Nucleus accumbens (tissue), 56 donors: ENCODE measurements at regions not wholly inside any gene's neighbourhood (a gene's known extent, or its start where the extent isn't known, plus 50 kb on each side); places are given as distances from the start of the nearest gene placed in this dataset.
"Not testable (repeated sequence)": the region's sequence is repeated elsewhere in the genome, so short reads cannot be mapped to it uniquely, and the experiment has no call there.

ENCODE experiments used
- DNase-seq, 56 donors: peaks; one replicate each; lab custom pipeline; 2025; lab: John Stamatoyannopoulos, UW

- DNase-seq: not testable (repeated sequence)
These were observed 640.0 kb upstream of the TPTE start for GRCh38 chr21:9881430-9881829.

- DNase-seq: not testable (repeated sequence)
These were observed 638.3 kb upstream of the TPTE start for GRCh38 chr21:9883047-9883446.

GRCh38 chr21:9883571-9884282, 637.7 kb upstream of the TPTE start:
- DNase-seq: not testable (repeated sequence)

- DNase-seq: not testable (repeated sequence)
These were observed 632.9 kb upstream of the TPTE start for GRCh38 chr21:9888500-9888899.

GRCh38 chr21:9903579-9903978, 617.8 kb upstream of the TPTE start:
- not testable (repeated sequence) for DNase-seq

- not testable (repeated sequence) for DNase-seq
These were observed 607.2 kb upstream of the TPTE start for GRCh38 chr21:9914135-9914534.

GRCh38 chr21:9919446-9919845, 601.9 kb upstream of the TPTE start:
- DNase-seq: not testable (repeated sequence)

GRCh38 chr21:9943639-9944038, 577.7 kb upstream of the TPTE start:
- DNase-seq: not testable (repeated sequence)

GRCh38 chr21:9946057-9946456, 575.3 kb upstream of the TPTE start:
- DNase-seq: not testable (repeated sequence)

- not testable (repeated sequence) for DNase-seq
These were observed 571.7 kb upstream of the TPTE start for GRCh38 chr21:9949510-9950289.

GRCh38 chr21:9950363-9950762, 571.0 kb upstream of the TPTE start:
- DNase-seq: not testable (repeated sequence)

GRCh38 chr21:9958791-9959190, 562.6 kb upstream of the TPTE start:
- not testable (repeated sequence) for DNase-seq

- DNase-seq: not testable (repeated sequence)
These were observed 562.0 kb upstream of the TPTE start for GRCh38 chr21:9959220-9959964.

GRCh38 chr21:9969399-9969798, 552.0 kb upstream of the TPTE start:
- not testable (repeated sequence) for DNase-seq

GRCh38 chr21:9972018-9972417, 549.4 kb upstream of the TPTE start:
- DNase-seq: not testable (repeated sequence)

- DNase-seq: not testable (repeated sequence)
These were observed 543.0 kb upstream of the TPTE start for GRCh38 chr21:9978371-9978770.

- DNase-seq: not testable (repeated sequence)
These were observed 523.9 kb upstream of the TPTE start for GRCh38 chr21:9997507-9997906.

- DNase-seq: not testable (repeated sequence)
These were observed 518.5 kb upstream of the TPTE start for GRCh38 chr21:10002762-10003313.

- DNase-seq: not testable (repeated sequence)
These were observed 515.6 kb upstream of the TPTE start for GRCh38 chr21:10005791-10006190.

- not testable (repeated sequence) for DNase-seq
These were observed 504.4 kb upstream of the TPTE start for GRCh38 chr21:10016991-10017390.

GRCh38 chr21:10017757-10018156, 503.6 kb upstream of the TPTE start:
- not testable (repeated sequence) for DNase-seq
